SHP77 treated with DMSO at 0.1 percent for 48 hours (cell line): ENCODE measurements at regions not wholly inside any gene's neighbourhood (a gene's known extent, or its start where the extent isn't known, plus 50 kb on each side); places are given as distances from the start of the nearest gene placed in this dataset.
"Not testable (repeated sequence)": the region's sequence is repeated elsewhere in the genome, so short reads cannot be mapped to it uniquely, and the experiment has no call there.

Source experiments
- DNase-seq: peaks from one replicate; lab custom pipeline; 2025; lab: John Stamatoyannopoulos, UW

DNA sequence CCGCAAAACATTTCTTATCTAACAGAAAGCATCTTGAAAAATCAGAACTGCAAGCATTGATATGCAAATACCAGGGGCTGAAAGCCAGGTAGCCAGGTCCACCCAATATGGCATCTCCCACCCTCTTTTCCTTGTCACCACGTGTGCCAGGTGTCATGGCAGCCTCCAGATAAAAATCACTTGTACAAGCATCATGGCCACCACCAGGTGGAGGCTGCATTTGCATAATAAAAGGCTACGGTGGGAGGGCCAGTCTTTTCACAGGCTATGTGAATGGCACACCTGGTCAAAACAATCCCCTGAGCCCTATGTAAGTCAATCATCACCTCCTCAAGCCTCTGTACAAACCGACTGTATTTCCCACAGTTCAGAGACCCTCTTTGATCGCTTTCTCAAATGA, 1233.1 kb upstream of the ALCAM start:
- no peak for DNase-seq

DNA sequence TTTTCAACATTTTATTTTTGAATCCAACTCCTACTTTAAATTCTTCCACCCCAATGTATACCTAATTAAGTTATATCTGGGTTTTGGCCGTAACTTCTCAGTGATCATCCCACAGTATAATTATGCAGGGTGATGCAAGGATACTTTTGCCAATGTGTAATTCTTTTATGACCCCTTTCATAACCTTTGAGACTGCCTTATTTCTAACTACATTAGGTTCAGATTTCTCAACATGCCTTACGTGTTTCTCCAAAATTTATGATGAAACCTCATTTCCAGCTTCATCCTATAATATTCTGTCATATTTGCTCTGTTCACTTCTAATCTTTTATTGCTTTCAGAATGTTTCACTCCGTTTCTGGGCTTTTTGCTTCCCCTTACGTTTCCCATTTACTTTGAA, 1229.6 kb upstream of the ALCAM start:
- no peak for DNase-seq

DNA sequence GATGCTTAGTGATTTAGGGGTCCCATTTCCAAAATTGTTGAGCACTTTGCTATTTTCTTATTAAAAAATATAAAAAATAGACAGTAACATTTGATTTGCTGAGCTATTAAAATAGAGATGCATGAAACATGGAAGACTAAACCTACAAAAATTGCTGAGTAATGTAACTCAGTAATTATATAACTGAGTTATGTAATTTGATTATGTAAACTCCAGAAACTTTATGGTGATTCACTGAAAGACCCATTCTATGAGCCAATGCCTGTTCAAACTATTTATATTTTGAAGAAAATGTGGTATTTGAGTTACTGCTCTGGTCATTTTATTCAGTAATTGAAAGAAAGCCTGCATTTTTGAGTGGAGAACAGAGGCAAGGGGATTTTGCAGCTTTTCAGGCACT, 1221.5 kb upstream of the ALCAM start:
- no peak for DNase-seq

DNA sequence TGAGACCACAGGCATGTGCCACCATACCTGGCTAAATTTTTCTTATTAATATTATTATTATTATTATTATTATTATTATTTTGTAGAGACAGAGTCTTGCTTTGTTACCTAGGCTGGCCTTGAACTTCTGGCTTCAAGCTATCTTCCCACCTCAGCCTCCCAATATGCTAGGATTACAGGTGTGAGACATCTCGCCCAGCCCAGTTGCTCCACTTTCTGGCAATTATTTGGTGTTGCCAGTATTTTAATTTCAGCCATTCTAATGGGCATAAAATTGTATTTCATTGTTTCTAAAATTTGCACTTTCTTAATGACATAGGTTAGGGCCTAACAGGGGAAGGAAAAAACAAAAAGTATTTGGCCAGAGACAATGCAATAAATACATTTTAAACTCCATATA, 1217.6 kb upstream of the ALCAM start:
- DNase-seq = no peak

DNA sequence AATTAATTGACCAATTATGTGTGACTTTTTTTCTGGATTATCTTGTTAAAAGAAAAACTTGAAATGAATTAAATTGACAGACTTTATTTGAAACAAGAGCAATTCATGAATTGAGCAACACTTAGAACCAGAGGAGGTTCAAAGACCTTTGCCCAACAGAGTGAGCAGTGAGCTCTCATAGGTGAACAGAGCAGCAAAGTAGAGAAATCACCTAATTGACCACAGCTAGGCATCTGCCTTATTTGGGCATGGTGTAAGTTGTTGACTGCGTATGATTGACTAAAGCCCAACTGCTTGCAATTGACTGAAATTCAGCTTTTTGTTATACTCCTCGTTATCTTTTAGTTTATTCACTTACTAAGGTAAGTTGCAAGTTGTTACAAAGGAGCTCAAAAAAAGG, 1216.0 kb upstream of the ALCAM start:
- DNase-seq = no peak

DNA sequence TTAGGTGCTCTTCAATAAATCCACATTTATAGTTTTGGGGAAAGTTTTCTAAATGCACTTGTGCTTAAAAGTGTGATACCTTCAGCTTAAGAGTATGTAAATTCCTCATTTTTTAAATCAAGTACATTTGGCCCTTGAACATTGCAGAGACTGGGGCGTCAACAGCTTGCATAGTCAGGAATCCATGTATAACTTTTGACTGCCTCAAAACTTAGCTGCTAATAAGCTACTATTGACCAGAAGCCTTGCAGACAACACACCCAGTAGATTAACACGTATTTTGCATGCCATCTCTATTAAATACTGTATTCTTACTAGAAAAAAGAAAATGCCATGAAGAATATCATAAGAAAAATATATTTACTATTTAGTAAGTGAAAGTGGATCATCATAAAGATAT, 1211.8 kb upstream of the ALCAM start:
- no peak for DNase-seq

DNA sequence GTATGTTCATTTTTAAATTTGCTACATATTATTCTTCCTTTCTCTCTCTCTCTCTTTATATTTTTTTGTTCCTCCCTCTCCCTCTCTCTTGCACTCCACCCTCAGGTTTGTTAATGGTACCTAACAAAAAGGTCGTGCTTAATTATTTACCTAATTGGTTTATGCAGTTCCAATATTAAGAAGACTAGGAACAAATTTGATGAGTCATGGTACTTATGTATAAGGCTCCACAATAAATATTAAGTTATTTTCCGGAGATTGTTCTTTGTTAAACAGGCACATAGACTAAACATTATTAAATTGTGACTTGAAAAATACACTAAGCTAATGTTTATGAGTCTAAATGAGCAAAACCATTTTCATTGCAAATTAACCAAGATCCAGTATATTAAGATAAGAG, 1200.8 kb upstream of the ALCAM start:
- DNase-seq = no peak

DNA sequence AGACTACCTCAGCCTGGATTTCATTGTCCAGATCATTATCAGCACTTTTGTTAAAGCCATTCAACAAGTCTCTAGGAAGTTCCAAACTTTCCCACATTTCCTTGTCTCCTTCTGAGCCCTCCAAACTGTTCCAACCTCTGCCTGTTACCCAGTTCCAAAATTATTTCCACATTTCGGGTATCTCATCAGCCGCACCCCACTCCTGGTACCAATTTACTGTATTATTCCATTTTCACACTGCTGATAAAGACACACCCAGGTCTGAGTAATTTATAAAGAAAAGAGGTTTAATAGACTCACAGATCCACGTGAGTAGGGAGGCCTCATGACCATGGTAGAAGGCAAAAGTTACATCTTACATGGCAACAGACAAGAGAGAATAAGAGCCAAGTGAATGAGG, 1198.3 kb upstream of the ALCAM start:
- DNase-seq = no peak

DNA sequence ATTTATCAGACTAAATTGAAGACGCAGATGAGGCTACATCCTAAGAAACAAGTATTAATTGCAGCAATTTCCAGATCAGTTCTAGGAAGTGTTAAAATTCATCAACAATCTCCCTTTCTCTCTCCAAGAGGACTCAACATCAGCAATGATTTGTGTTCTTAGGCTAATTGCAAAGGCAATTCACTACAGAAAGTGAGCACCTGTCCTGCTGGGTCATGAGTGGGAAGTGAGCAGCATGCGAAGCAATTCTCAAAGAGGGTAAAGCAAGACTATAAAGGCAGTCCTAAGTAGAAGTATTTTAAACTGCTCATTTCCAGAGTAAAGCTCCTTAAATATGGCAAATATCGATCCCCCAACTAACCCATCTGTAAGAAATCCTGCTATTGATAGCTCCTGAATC, 1191.0 kb upstream of the ALCAM start:
- no peak for DNase-seq

DNA sequence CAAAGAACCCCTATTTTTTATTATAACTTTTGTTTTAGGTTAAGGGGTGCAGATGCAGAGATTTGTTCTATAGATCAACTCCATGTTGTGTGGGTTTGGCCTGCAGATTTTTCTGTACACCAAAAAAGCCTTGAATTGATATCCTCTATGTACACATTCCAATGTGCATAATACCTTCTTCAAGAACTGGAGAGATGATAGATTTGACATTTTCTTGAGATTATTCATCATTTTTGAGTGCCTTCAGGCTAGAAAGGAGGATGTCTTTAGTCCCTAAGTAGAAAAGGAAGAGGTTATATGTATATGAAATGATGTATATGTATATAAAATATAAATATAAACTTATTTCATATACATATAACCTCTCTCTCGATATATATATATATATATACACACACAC, 1190.0 kb upstream of the ALCAM start:
- no peak for DNase-seq

DNA sequence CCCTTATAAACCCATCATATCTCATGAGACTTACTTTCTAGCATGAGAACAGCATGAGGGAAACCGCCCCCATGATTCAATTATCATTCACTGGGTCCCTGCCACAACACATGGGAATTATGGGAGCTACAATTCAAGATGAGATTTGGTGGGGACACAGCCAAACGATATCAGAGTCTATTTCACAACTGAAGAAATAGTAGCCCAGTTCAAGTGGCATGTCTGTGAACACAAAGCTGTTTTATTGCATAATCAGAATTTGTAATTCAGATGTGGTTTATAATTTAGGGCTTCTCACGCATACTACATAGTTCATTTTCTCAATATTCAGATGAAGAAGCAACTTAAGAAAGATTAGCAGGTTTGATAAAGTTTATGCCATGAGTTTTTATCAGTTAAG, 1188.0 kb upstream of the ALCAM start:
- DNase-seq = no peak

DNA sequence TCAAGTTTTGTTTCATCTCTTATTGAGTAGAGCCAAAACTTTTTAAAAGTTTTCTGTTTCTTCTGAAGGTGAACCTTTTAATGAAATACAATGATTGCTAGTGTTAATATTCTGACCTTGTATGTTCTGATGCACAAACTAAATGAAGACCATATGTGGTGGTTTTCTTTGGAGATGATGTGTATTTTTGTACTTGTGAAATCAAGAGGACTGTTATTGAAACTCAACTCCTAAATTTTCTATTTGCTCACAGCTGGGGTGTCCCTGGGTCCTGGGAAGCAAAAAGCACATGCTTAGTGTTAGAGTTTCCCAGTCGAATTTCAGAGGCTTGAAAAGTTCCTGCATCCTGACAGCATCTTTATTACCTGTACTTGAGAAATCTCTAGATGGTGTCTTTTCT, 1185.8 kb upstream of the ALCAM start:
- no peak for DNase-seq

DNA sequence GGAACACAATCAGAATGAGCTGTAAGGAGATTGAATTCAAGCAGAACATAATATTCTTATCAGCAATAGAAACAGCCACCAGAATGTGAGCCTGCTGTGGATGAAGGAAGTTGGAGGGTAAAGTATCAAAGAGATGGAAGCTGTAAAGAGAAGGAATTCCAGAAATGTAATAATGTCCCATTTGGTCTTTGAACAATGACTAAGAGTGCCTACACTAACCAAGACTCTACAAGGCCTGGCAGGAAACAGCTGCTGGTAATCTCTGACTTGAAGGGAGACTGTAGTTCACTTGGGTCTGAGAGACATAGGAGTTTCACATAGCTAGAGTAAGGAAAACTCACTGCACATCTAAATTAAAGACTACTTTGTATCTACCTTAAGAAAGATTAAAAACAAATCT, 1176.0 kb upstream of the ALCAM start:
- DNase-seq = no peak

DNA sequence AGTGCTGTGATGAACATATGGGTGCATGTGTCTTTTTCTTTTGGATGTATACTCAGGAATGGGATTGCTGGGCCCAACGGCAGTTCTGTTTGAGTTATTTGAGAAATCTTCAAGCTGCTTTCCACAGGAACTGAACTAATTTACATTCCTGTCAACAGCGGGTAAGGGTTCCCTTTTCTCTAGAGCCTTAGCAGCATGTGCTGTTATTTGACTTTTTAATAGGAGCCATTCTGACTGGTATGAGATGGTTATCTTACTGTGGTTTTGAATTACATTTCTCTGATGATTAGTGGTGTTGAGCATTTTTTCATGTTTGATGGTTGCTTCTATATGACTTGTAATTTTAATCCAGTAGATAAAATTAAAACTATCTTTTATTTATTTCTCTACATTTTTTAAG, 1168.6 kb upstream of the ALCAM start:
- DNase-seq = no peak

DNA sequence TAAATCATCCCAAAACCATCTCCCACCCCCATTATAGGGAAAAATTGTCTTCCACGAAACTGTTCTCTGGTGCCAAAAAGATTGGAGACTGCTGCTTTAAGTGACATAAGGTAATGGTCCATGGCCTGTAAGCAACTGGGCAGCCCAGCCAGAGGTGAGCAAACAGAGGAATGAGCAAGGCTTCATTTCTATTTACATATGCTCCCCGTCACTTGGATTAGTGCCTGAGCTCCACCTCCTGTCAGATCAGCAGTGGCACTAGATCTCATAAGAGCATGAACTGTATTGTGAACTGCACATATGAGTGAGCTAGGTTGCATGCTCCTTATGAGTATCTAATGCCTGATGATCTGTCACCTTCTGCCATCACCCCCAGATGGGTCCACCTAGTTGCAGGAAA, 1159.8 kb upstream of the ALCAM start:
- DNase-seq = peak; percentile 82

DNA sequence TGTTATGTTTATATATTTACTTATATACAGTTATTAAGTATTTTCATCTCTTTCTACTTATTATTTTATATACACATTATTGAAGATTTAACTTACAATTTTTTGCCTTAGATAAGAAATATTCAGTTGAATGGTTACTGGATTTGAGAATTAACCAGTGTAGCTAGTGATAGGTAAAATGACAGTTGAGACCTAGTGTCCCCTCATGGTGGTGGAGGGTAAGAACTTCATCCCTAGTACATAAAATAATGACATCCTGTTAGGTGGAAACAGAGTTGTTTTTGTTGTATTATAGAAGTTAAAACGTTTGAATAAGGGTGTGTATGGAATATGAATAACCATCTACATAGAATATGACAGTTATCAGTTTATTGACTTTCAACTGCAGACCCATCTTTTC, 1152.4 kb upstream of the ALCAM start:
- DNase-seq = no peak

DNA sequence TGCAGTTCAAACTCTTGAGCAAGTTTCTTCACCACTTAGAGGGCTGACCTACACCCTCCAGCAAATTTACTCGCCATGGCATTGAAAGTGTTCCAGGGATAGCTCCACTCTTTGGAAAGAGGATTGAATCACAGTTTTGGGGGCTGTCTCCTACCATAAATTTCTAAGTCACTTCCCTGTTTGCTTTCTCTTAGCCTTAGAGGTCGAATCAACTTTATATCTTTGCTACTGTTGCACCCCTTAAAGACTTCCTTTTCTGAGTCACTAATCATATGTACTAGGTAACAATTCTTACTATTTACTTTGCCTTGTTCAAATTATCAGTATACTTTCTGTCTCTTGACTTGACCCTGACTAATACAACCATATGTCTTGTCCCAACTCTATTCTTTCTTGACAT, 1151.8 kb upstream of the ALCAM start:
- DNase-seq = no peak

DNA sequence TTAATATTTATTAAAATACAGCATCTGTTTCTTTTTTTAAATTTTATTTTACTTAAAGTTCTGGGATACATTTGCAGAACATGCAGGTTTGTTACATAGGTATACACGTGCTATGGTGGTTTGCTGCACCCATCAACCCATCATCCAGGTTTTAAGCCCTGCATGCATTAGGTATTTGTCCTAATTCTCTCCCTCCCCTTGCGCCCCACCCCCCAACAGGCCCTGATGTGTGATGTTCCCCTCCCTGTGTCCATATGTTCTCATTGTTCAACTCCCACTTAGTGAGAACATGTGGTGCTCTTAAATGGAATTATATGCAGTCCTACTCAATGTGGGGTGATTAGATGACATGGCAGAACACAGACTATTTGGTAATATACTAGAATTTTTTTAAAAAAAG, 1147.7 kb upstream of the ALCAM start:
- DNase-seq = not testable (repeated sequence)

DNA sequence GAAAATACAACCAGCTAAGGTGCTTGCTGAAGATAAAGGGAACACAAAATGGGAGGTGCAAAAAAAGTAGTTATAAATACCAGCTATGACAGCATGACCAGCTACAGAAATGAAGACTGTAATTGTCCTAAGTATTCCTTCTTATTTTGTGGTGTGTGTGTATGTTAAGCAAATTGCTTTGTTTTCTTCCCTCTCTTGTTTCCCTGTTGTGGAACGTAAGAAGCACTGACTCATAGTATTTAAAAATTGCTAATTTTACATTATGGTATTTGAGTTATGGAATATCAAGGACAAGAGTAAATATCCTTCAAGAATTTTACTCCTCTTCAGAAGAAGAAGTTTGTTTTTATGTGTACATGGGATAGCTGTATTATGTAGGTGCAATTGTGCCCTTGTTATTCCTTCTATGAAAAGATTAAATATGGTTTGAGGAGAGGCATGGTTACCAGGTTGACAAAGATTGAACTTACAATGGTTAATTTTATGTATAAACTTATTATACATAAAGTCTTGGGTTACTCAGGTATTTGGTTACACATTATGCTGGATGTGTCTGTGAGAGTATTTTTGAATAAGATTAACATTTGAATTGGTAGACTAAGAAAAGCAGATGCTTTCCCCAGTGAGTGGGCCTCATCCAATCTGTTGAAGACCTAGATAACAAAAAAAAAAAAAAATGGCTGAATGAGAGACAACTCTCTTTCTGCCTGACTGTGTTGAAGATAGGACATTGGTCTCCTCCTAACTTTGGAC, 1132.1 kb upstream of the ALCAM start:
- DNase-seq = no peak

DNA sequence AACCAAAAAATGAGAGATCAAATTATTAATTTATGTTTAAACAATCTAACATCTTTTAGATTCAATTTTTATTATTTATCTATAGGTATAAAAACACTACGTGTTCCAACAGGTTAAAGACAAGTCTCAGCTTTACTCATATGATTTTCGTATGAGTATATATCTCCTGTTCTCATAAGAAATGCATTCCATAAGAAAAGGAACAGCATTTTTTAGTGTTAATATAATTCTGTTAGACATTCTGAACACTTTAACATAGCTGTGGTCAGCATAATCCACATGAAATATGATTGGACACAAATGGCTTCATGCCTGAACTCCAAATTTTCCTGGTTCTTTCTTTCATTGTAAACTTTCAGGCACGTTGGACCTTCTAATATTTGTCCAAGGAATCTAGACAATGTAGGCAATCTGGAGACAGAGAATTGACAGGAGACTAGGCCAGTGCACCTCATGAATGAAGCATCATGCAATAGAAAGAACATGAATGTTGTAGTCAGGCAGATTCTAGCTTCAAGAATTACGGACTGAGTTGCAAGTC, 1122.0 kb upstream of the ALCAM start:
- no peak for DNase-seq

DNA sequence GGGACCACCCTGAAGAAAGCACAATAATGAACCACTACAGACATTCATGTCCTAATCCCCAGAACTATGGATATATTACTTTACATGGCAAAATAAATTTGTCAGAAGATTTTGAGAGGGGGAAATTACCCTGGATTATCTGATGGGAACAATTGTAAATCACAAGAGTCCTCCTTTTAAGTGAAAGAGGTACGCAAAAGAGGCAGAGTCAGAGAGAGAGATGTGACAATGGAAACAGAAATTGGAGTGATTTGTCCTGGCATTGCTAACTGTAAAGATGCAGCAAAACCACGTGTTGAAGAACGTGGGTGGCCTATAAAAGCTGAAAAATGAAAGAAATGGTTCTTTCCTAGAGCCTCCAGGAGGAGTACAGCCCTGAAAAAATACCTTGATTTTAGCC, 1121.4 kb upstream of the ALCAM start:
- DNase-seq = no peak

DNA sequence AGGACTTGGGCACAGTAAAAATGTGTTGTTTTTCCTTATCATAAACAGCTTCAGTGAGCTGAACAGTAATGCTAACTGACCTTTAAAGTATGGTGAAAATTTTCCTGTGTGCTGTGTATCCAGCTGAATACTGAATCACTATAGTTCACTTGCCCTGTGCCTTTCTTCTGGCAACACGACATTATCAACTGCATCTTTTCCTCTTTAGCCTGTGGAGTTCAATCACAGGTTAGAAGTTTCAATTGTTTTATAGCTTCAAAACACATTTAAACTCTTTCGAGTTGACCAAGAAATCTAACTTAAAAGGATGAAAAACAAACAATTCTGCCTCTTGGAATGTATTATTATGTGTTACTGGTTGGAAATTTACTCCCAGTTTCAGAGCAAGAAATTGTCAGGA, 1120.7 kb upstream of the ALCAM start:
- no peak for DNase-seq

DNA sequence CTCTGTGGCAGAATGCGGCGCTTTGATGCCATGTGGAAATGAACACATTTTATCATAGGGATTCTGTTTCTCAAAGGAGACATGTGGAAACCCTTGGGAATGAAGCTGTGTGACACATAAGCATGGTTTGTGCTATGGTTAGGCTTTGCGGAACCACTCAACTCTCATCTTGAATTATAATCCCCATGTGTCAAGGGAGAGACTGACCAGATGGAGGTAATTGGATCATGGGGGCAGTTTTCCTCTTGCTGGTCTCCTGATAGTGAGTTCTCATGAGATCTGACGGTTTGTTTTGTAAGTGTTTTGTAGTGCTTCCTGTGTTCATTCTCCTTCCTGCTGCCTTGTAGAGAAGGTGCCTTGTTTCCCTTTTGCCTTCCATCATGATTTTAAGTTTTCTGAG, 1109.2 kb upstream of the ALCAM start:
- no peak for DNase-seq

DNA sequence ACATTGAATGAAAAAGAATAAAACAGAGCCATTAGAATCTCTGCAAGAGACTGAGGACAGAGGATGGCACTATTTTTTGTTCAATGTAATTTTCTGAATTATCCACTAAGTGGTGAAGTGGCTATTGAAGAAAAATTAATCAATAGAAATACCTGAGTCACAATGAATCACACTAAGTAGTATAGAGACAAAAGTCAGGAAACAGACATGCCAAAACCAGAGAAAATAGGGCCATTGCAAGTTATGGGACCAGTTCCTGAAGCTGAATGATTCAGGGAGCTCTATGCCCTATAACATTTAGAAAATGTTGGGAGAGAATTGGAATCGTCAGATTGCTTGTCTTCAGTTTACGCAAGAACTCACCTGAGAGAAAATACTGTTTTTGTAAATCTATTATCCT, 1103.2 kb upstream of the ALCAM start:
- DNase-seq = no peak
